ENCODE measurements at regions not wholly inside any gene's neighbourhood (a gene's known extent, or its start where the extent isn't known, plus 50 kb on each side); places are given as distances from the start of the nearest gene placed in this dataset.

DNA sequence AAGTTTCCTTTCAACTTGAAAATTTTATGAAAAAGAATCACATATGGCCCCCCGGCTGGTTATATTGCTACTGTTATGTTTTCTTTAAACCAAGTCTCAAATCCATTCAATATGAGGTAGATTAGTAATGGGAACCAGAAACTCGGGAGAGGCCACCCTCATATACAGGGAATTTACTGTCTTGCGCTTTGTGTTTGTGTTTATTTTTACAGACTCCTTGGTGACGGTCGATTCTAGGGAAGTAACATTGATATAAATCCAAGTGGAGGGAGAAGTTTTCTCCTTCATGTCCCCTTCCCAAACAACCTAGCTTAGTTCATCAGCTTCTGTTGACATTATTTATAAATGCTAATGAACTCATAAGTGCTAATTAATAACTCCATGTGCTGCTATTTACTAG lies 163.5 kb upstream of the LMO4 start:
- no peaks in the 10 kb centered on the region for H3K79me2 ChIP-seq (ENCODE audit: insufficient read depth, low read length)
- H3K27me3 ChIP-seq (ENCODE audit: insufficient read depth, low read length), result no peaks in the 10 kb centered on the region
- H3K9me2 ChIP-seq (ENCODE audit: low read depth, low read length), result no peaks in the 10 kb centered on the region
- no peak overlapping the region for H3K9ac ChIP-seq (ENCODE audit: low read length)
- H3K4me3 ChIP-seq (ENCODE audit: low read depth, low read length, poor library complexity, severe bottlenecking), result no peak overlapping the region
- no peaks in the 10 kb centered on the region for H3K9me3 ChIP-seq (ENCODE audit: low read length)
- H4K20me1 ChIP-seq (ENCODE audit: insufficient read depth, low read length), result no peaks in the 10 kb centered on the region
- no peak overlapping the region for H3K4me2 ChIP-seq (ENCODE audit: low read length)
- no peaks in the 10 kb centered on the region for H3K4me1 ChIP-seq (ENCODE audit: insufficient read depth, low read length, severe bottlenecking)
- no peak overlapping the region for H3K27ac ChIP-seq (ENCODE audit: low read depth, low read length, poor library complexity, severe bottlenecking)
- H2AFZ ChIP-seq (ENCODE audit: low read length), result no peak overlapping the region
- H3K36me3 ChIP-seq (ENCODE audit: insufficient read depth, low read length), result no peaks in the 10 kb centered on the region
- H3F3A ChIP-seq (ENCODE audit: insufficient read depth, low read length), result no peaks in the 10 kb centered on the region
- no peak for TF ChIP-seq EZH2 (IDR thresholded peaks at IDR 0.05; ENCODE audit: borderline replicate concordance, low read length)
- TF ChIP-seq, protein P1, sequence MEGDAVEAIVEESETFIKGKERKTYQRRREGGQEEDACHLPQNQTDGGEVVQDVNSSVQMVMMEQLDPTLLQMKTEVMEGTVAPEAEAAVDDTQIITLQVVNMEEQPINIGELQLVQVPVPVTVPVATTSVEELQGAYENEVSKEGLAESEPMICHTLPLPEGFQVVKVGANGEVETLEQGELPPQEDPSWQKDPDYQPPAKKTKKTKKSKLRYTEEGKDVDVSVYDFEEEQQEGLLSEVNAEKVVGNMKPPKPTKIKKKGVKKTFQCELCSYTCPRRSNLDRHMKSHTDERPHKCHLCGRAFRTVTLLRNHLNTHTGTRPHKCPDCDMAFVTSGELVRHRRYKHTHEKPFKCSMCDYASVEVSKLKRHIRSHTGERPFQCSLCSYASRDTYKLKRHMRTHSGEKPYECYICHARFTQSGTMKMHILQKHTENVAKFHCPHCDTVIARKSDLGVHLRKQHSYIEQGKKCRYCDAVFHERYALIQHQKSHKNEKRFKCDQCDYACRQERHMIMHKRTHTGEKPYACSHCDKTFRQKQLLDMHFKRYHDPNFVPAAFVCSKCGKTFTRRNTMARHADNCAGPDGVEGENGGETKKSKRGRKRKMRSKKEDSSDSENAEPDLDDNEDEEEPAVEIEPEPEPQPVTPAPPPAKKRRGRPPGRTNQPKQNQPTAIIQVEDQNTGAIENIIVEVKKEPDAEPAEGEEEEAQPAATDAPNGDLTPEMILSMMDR (IDR thresholded peaks at IDR 0.05; ENCODE audit: low read length), result no peak

- H3F3A ChIP-seq (ENCODE audit: insufficient read depth, low read length), result no peaks in the 10 kb centered on the region
- no peak overlapping the region for H3K4me3 ChIP-seq (ENCODE audit: low read depth, low read length, poor library complexity, severe bottlenecking)
- no peak overlapping the region for H2AFZ ChIP-seq (ENCODE audit: low read length)
- H3K9ac ChIP-seq (ENCODE audit: low read length), result no peak overlapping the region
- H3K27ac ChIP-seq (ENCODE audit: low read depth, low read length, poor library complexity, severe bottlenecking), result no peak overlapping the region
- TF ChIP-seq, protein P1 (IDR thresholded peaks at IDR 0.05; ENCODE audit: low read length), result no peak
- TF ChIP-seq EZH2 (IDR thresholded peaks at IDR 0.05; ENCODE audit: borderline replicate concordance, low read length), result no peak
- H3K36me3 ChIP-seq (ENCODE audit: insufficient read depth, low read length), result no peaks in the 10 kb centered on the region; the same call in 1 of the 2 replicates
- H3K9me3 ChIP-seq (ENCODE audit: low read length), result no peaks in the 10 kb centered on the region
- no peak overlapping the region for H3K4me2 ChIP-seq (ENCODE audit: low read length)
- H3K9me2 ChIP-seq (ENCODE audit: low read depth, low read length), result no peaks in the 10 kb centered on the region
- no peaks in the 10 kb centered on the region for H3K4me1 ChIP-seq (ENCODE audit: insufficient read depth, low read length, severe bottlenecking)
- H3K27me3 ChIP-seq (ENCODE audit: insufficient read depth, low read length), result no peaks in the 10 kb centered on the region
- no peaks in the 10 kb centered on the region for H4K20me1 ChIP-seq (ENCODE audit: insufficient read depth, low read length)
- H3K79me2 ChIP-seq (ENCODE audit: insufficient read depth, low read length), result no peaks in the 10 kb centered on the region
Measured at GRCh38 chr1:87167157-87167789, 161.4 kb upstream of the LMO4 start.

DNA sequence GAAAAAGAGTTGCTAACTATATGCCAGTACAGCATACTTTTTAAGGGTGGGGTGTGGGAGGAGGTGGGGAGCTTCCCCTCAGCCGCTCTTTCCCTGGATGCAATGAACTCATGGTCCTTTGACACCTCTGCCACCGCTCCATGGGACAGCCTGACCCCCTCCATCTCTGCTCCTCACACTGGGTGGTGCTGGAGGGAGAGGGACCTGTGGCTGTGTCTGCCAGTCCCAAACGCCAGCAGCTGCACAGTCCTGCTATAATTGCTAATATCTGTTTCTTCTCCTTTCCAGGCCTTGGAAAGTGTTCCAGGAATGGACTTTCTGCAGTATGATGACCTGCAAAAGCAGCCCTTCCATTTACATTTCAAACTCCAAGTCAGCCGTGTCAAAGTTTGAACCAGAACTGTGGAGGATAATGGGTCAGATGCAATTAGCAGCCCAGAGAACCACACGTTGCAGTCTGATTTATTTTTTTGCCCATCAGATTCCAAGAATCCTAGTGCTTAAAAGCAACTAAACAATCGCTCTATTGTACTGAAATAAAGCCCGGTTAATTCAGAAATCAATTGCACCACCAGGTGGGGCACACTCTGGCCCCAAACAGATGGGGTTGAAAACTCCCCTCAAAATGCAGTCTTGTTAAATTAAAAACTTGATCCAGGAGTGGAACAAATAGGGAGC lies 160.7 kb upstream of the LMO4 start:
- Histone ChIP-seq H3K36me3 (ENCODE audit: insufficient read depth, low read length) (no peaks in the 10 kb centered on the region; the same call in 1 of the 2 replicates), H3K4me2 (ENCODE audit: low read length) (no peak overlapping the region), H3K4me1 (ENCODE audit: insufficient read depth, low read length, severe bottlenecking) (no peaks in the 10 kb centered on the region), H3K4me3 (ENCODE audit: low read depth, low read length, poor library complexity, severe bottlenecking) (no peak overlapping the region), H3K9ac (ENCODE audit: low read length) (no peak overlapping the region), H3K27ac (ENCODE audit: low read depth, low read length, poor library complexity, severe bottlenecking) (no peak overlapping the region), H3K9me3 (ENCODE audit: low read length) (no peaks in the 10 kb centered on the region), H3F3A (ENCODE audit: insufficient read depth, low read length) (no peaks in the 10 kb centered on the region), H4K20me1 (ENCODE audit: insufficient read depth, low read length) (no peaks in the 10 kb centered on the region), H3K9me2 (ENCODE audit: low read depth, low read length) (no peaks in the 10 kb centered on the region), H3K79me2 (ENCODE audit: insufficient read depth, low read length) (no peaks in the 10 kb centered on the region), H2AFZ (ENCODE audit: low read length) (no peak overlapping the region), H3K27me3 (ENCODE audit: insufficient read depth, low read length) (no peaks in the 10 kb centered on the region)
- TF ChIP-seq EZH2 (IDR thresholded peaks at IDR 0.05; ENCODE audit: borderline replicate concordance, low read length), result no peak
- TF ChIP-seq, protein P1 (IDR thresholded peaks at IDR 0.05; ENCODE audit: low read length), result peak; percentile 49

Data from OCI-LY1 (cell line).